HG03520 (cell line): ENCODE measurements at regions not wholly inside any gene's neighbourhood (a gene's known extent, or its start where the extent isn't known, plus 50 kb on each side); places are given as distances from the start of the nearest gene placed in this dataset.

Experiments
- ATAC-seq: cut with Tn5 transposase; IDR thresholded peaks from one replicate; pipeline ENCODE4 v1.9.1; 2021; ENCODE audit warnings: mild to moderate bottlenecking, moderate library complexity; ENCODE audit not compliant: unreplicated experiment

DNA sequence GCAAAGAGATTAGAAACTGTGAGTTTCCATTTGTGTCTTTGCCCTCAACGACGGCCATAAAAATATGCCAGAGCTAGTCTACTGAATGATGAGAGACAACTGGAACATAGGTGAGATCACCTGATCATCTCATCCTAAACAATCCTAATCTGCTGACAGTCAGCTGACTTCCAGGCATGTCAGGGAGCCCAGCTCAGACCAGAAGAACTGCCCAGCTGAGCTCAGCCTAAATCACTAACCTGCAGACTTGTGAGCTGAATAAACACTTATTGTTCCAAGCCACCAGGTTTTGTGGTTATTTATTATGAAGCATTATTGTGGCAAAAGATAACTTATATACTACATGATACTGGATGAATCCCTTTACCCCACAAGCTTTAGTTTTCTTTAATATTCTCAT is 118.9 kb upstream of the PLEKHG7 start:
- no peak for ATAC-seq

DNA sequence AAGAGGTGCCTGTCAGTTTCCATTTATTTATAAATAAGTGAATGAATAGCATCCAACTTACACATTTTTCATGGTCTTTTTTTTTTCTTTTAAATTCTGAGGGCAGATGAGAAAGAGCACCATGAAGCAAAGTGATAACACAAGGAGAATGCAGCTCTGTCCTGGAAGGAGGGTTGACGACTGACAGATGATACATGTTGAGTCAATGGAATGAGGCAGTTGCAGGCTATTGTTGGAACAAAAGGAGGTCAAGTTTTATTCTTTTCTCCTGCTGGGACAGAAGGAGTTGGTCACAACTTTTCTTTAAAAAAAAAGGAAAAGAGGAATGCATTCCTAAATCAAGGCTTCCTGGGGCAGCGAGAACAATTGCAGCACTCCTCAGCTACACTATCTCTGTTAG is 119.9 kb upstream of the PLEKHG7 start:
- ATAC-seq, result no peak

DNA sequence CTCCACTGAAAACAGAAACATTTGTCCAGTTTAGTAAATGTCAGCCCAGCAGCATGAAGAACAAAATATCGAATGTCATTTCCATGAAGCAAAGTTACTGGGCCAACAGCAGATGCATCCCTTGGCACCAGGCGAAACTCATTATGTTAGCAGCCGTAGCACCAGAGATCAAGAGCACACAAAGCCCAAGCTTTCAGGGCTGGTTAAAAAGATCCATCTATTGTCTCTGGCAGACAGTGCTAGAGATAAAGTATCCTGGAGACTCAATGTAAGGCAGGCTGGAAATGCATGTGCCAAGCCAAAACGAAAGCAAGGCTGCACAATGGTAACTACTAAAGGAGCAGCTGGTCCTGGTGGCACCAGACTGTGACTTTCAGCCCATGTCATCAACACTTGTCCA is 120.3 kb upstream of the PLEKHG7 start:
- ATAC-seq, result no peak

- no peak for ATAC-seq
Observed at GRCh38 chr12:92581604-92582003, 121.2 kb upstream of the PLEKHG7 start.

DNA sequence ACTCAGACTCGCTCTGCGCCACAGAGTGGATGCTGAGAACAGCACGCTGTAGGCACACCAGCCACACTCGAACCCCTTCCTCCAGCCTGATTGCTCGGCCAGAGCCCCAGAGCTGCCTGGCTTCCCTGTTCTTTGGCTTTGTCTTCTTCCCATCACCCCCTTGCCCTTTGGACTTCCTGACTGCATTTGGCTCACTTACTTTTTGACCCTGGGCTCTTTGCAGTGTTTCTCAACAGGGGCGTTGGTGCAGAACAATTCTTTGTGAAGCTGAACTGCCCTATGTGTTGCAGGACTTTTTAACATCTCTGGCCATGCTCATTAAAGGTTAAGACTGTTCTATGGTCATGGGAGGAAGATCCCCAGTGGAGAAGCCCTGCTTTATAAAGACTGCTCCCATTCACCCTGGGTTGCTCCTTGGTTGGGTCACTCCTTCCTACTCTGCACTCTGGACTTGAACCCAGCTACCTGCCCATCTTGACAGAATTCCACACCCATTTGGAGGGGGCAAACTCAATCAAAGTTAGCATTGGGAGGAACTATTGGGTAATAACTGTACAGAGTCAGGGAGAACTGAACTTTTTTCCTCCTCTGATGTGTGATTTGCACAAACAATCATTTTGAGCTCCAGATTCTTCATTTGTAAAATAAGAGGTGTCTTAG is 127.7 kb upstream of the PLEKHG7 start:
- ATAC-seq, result no peak

DNA sequence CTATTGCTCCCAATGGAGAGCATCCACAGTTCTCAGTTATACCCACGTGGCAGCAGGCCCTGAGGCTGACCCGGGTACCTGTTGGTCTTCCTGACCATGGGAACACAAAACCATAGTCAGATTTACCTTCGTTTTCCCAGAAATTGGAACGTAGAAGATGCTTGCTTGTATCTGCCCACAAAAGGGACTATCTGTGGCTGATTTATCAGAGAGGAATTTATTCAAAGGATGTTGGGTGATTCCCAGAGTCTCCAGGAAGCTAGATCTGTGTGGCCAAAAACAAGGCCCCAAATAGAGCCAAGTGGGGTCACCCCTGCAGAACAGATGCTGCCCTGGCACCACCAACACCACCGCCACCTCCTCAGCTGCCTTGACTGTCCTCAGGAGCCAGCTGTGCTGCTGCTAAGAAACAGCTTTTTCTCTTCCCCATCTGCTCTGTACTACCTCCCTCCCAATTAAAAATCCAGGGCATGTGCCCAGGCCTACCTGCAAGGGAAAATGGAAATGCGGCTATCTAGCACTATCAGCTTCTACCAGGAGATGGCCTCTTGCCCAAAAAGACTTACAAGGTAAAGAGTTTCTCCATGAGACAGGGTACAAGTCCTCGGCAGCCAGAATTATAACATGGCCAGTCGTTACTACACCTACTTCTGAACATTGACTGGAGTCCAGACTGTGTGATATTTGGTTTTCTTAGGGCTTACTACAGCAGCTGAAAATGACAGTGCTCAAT is 128.6 kb upstream of the PLEKHG7 start:
- no peak for ATAC-seq

DNA sequence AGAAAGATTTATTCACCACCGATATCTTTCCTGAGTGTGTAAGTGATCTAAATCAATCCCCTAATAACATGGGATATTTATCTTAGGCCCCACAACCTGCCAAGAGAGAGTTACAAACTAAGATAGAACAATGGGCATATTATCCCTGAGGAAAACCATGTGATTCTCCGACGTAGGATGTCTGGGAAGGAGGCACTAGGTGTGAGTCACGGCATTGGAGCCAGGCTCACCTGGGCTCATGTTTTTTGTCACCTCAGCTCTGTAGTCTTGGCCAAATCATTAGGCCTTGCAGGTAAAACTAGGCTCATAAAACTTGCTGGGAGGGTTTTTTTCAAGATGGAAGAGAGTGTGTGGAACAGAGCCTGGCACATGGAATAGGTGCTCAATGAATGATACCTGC is 129.7 kb upstream of the PLEKHG7 start:
- ATAC-seq, result no peak

DNA sequence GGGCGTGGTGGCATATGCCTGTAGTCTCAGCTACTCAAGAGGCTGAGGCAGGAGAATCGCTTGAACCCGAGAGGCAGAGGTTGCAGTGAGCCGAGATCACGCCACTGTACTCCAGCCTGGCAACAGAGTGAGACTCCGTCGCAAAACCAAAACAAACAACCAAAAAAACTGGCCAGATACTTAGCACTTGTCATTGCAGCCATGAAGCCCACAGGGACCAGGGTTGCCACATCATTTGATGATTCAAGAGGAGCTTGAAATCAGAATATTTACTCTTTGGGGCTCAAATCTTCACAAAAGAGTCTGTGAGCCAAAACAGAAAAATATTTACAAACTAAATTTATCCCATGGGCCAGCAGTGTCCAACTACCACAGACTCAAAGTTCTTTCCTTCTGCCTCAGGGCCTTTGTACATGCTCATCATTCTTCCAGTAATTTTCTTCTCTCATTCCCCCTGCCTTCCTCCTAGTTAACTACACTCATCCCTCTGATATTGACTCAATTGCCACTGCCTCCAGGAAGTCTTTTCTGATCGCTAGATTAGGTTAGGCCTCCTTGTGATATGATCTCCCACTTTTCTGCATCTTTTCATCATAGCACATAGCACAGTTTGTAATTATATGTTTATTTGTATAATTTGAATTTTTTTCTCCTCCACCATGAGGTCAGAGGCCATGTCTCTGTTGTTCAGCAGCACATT is 130.8 kb upstream of the PLEKHG7 start:
- no peak for ATAC-seq

- ATAC-seq, result no peak
Observed at GRCh38 chr12:92571169-92571568, 131.6 kb upstream of the PLEKHG7 start.

DNA sequence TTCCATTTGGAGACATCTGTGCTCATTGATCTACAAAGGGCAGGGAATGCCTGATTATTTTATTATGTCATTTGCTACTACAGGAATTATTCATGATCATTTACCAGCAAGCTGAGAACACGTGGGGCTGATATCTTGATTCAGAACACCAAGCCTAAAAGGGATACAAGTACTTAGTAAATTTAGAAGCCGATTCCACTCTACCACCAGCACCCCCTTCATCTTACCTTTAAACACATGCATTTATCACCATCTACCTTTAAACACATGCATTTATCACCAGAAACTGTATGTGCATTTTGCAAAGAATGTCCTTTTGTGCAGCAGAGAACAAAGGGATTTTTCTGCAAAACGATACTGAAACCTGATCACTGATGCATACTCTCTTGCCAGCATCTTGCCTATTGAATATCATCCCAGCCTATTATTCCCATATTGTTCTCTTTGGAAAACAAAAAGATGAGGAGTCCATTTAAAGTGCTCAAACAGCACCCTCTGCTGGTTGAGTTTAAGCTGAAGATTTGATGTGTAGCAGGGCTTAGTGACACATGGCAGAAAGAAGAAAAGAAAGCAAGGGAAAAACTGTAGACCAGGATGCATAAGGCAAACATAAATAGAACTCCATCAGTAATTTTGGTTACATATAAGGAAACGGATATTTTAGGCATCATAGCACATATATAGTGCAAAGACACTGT is 132.6 kb upstream of the PLEKHG7 start:
- peak; percentile 81 for ATAC-seq

GRCh38 chr12:92568691-92569090 is 134.1 kb upstream of the PLEKHG7 start:
- no peak for ATAC-seq

- no peak for ATAC-seq
Observed at GRCh38 chr12:92566448-92567019, 136.3 kb upstream of the PLEKHG7 start.

DNA sequence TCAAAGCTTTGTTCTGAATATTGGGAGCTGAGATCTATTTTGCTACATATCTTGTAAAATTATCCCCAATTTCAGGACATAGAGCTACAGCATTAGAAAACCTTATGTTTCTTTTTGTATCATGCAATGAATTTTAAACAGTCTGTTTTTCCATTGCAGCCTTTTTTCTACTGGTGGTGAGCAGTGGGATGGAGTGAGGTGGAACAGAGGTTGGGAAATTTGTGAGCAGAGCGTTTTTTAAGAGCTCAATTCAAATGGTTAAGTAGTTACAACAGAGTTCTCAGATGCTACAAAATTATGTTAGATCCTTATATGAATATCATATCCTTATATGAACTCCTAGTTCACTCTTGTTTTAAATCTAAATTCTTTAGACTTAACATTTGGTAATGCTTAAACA is 139.0 kb upstream of the PLEKHG7 start:
- no peak for ATAC-seq

DNA sequence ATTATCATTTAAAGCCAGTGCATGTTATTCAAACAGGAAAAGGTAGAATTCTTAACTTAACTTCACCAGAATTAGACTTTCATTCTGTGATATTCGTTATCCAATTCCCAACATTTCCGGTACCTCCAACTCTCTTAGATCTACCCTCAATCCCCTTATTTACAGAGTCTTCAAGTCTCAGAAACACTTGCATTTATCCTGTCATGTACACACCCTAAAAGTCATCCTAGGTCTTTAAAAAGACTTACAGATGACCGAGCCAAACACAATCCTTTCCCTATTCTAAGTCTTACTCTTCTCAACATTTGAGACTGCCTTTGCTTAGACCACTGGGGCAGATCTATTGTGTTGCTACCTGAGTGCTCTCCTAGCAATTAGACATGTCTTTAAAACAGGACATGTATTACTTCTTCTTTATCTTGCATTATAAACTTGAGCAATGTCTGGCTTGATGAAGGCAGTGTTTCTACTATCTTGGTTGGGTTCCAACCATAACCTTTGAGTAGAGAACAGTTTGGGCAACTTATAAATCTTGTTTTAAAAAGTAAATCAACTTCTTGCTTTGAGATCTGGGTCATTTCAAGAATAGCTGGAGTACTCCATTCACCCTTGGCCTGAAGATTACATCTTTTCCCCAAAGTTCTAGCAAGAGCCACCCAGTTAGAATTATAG is 140.6 kb upstream of the PLEKHG7 start:
- no peak for ATAC-seq

DNA sequence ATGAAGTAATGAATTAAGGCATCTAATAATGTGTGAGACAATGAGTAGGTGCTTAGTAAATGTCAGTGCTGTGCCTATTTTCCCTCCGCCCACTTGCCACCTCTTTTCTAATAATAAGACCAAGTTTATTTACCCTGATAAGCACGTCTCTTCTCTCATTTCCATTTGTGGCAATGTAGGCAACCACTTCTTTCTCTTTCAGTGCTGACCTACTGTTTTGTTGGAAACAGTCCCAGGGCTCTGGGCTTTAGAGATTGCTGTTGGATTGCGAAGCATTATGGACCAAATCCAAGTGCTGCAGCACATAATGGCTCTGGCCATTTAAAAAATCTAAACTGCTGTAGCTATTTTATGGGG is 141.3 kb upstream of the PLEKHG7 start:
- ATAC-seq, result no peak

- ATAC-seq, result no peak
Observed at GRCh38 chr12:92560713-92561542, 141.9 kb upstream of the PLEKHG7 start.

DNA sequence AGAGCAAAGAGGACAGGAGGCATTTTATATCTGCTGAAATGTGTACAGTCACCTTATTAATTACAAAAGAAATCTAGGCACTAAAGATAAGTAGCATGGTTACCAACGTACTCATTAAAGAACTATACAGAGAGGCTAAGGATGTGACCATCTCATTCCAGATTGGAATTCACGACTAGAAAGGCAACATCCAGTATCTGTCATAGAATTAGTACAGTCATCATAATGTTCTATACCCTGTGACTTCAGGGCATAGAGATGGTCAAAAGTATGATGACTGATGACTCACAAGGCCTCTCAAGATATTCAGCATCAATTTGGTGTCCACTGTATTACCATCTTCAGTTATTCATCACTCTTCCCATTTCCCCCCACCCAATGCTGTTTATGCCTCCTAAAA is 144.0 kb upstream of the PLEKHG7 start:
- no peak for ATAC-seq

DNA sequence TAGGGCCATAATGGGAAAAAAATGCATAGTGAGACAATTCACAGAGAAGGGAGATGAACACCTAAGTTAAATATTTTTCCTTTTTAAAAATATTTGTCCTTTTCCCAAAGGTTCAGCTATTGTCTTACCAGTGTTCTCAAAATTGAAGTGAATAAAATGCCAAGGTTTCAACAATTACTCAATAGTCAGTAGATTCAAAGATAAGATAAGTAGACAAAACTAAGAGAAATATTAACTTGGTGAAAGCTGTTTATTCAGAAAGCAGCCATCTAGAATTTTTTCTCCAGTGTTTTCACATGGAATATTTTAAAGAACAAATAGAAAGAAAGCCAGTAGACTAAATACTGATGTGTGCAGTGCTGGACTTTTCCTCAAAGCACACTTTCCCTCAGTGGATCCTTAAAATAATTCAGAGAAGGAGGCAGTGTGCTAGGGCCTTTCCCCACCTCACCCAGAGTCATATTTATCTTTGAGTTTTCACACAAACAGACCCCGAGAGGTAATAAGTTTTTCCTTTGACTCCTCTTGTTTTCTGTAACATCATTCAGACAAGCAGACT is 144.5 kb upstream of the PLEKHG7 start:
- no peak for ATAC-seq

GRCh38 chr12:92557422-92557724 is 145.4 kb upstream of the PLEKHG7 start:
- ATAC-seq, result no peak
